ENCODE measurements at regions not wholly inside any gene's neighbourhood (a gene's known extent, or its start where the extent isn't known, plus 50 kb on each side); places are given as distances from the start of the nearest gene placed in this dataset.

DNA sequence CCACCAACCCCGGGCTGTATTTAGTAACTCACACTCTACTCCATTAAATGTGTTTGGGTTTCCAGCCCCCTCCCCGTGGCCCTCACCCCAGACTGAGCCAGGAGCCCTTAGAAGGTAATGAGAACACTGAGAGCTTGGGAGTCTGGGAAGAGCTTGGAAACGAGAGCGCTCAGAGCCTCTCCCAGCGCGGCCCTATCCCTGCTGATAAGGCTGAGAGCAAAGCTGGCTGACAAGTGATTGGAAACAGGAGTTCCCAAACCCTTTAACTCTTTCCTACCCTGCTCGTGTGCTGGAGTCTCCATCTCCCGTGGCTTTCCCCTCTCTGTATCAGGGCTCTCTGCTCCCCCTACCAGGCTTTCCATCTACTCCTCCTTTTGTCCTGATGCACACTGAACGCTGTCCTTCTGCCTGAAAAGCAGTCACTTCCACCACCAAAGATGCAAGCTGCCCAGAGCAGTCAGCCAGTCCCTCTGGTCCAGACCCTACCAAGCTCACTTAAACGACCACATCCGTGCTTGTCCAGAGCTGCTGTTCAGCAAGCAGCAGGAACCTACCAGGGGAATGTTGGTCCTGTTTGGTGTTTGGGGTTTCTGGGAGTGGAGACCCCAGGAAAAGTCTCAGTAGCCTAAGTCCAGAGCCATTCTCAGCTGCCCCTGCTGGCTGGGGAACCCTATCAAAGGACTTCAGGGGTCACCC is 100.0 kb upstream of the PKDCC start:
- Histone ChIP-seq H3K27ac (ENCODE audit: low read depth, low read length) (no peak overlapping the region), H3K36me3 (ENCODE audit: insufficient read depth, low read length) (no peaks in the 10 kb centered on the region), H3K79me2 (ENCODE audit: insufficient read depth, low read length) (no peaks in the 10 kb centered on the region), H3K9ac (ENCODE audit: low read length) (no peak overlapping the region), H3K4me2 (ENCODE audit: low read length) (no peak overlapping the region), H4K20me1 (ENCODE audit: insufficient read depth, low read length) (no peaks in the 10 kb centered on the region), H3K4me3 (ENCODE audit: insufficient read depth, low read depth, low read length) (no peak overlapping the region), H3K9me3 (ENCODE audit: insufficient read depth, low read depth, low read length) (peaks cover 4% of the 10 kb centered on the region), H2AFZ (ENCODE audit: low read depth, low read length) (no peak overlapping the region), H3K4me1 (ENCODE audit: insufficient read depth, low read length) (no peaks in the 10 kb centered on the region), H3K27me3 (ENCODE audit: insufficient read depth, low read length) (peaks cover 3% of the 10 kb centered on the region)
- peaks cover 36% of the 10 kb centered on the region for H3K27me3 Mint-ChIP-seq (ENCODE audit: low read depth, unreplicated experiment)
- no peak overlapping the region for H3K4me3 Mint-ChIP-seq (ENCODE audit: unreplicated experiment)
- peaks cover 2% of the 10 kb centered on the region for H3K4me1 Mint-ChIP-seq (ENCODE audit: low read depth, unreplicated experiment)
- TF ChIP-seq, protein P1, sequence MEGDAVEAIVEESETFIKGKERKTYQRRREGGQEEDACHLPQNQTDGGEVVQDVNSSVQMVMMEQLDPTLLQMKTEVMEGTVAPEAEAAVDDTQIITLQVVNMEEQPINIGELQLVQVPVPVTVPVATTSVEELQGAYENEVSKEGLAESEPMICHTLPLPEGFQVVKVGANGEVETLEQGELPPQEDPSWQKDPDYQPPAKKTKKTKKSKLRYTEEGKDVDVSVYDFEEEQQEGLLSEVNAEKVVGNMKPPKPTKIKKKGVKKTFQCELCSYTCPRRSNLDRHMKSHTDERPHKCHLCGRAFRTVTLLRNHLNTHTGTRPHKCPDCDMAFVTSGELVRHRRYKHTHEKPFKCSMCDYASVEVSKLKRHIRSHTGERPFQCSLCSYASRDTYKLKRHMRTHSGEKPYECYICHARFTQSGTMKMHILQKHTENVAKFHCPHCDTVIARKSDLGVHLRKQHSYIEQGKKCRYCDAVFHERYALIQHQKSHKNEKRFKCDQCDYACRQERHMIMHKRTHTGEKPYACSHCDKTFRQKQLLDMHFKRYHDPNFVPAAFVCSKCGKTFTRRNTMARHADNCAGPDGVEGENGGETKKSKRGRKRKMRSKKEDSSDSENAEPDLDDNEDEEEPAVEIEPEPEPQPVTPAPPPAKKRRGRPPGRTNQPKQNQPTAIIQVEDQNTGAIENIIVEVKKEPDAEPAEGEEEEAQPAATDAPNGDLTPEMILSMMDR (IDR thresholded peaks at IDR 0.05; ENCODE audit: insufficient read depth, low read depth, low read length): no peak
- no peak for TF ChIP-seq EZH2 (IDR thresholded peaks at IDR 0.05; ENCODE audit: insufficient read depth, low read length)
- DNase-seq (ENCODE audit: low read depth): no peak
- peaks cover 5% of the 10 kb centered on the region for H3K9me3 Mint-ChIP-seq (ENCODE audit: unreplicated experiment)
- FAIRE-seq: no peak
- no peaks in the 10 kb centered on the region for H3K36me3 Mint-ChIP-seq (ENCODE audit: low read depth, unreplicated experiment)
- H3K27ac Mint-ChIP-seq (ENCODE audit: unreplicated experiment): peak overlapping the region; percentile 48

DNA sequence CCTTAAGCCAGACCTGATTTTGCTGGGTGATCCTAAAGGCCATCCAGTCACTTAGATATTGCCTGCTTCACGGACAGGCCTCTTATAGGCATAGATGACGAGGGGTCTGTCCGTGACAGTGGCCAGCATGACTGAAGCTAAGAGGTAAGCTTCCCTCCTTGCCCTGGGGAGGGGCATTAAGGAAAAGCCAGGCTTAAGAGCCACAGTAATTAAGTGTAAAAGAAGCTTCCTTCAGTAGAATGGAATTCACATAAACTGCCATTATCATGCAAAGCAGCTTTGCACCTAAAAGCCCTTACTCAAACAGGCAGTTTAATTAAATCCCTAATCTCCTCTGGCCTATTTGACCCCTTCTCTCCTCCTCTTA is 99.4 kb upstream of the PKDCC start:
- Histone ChIP-seq H3K79me2 (ENCODE audit: insufficient read depth, low read length) (no peaks in the 10 kb centered on the region), H3K4me1 (ENCODE audit: insufficient read depth, low read length) (peaks cover 2% of the 10 kb centered on the region), H2AFZ (ENCODE audit: low read depth, low read length) (no peak overlapping the region), H3K4me2 (ENCODE audit: low read length) (no peak overlapping the region), H3K9me3 (ENCODE audit: insufficient read depth, low read depth, low read length) (peaks cover 4% of the 10 kb centered on the region), H3K27me3 (ENCODE audit: insufficient read depth, low read length) (peaks cover 3% of the 10 kb centered on the region), H3K9ac (ENCODE audit: low read length) (no peak overlapping the region), H4K20me1 (ENCODE audit: insufficient read depth, low read length) (no peaks in the 10 kb centered on the region), H3K4me3 (ENCODE audit: insufficient read depth, low read depth, low read length) (no peak overlapping the region), H3K27ac (ENCODE audit: low read depth, low read length) (no peak overlapping the region), H3K36me3 (ENCODE audit: insufficient read depth, low read length) (no peaks in the 10 kb centered on the region)
- H3K9me3 Mint-ChIP-seq (ENCODE audit: unreplicated experiment): peaks cover 5% of the 10 kb centered on the region
- no peak overlapping the region for H3K27ac Mint-ChIP-seq (ENCODE audit: unreplicated experiment)
- H3K4me3 Mint-ChIP-seq (ENCODE audit: unreplicated experiment): no peak overlapping the region
- peaks cover 36% of the 10 kb centered on the region for H3K27me3 Mint-ChIP-seq (ENCODE audit: low read depth, unreplicated experiment)
- peaks cover 2% of the 10 kb centered on the region for H3K4me1 Mint-ChIP-seq (ENCODE audit: low read depth, unreplicated experiment)
- H3K36me3 Mint-ChIP-seq (ENCODE audit: low read depth, unreplicated experiment): no peaks in the 10 kb centered on the region
- TF ChIP-seq, protein P1 (IDR thresholded peaks at IDR 0.05; ENCODE audit: insufficient read depth, low read depth, low read length): no peak
- FAIRE-seq (no peak), DNase-seq (ENCODE audit: low read depth) (no peak)

DNA sequence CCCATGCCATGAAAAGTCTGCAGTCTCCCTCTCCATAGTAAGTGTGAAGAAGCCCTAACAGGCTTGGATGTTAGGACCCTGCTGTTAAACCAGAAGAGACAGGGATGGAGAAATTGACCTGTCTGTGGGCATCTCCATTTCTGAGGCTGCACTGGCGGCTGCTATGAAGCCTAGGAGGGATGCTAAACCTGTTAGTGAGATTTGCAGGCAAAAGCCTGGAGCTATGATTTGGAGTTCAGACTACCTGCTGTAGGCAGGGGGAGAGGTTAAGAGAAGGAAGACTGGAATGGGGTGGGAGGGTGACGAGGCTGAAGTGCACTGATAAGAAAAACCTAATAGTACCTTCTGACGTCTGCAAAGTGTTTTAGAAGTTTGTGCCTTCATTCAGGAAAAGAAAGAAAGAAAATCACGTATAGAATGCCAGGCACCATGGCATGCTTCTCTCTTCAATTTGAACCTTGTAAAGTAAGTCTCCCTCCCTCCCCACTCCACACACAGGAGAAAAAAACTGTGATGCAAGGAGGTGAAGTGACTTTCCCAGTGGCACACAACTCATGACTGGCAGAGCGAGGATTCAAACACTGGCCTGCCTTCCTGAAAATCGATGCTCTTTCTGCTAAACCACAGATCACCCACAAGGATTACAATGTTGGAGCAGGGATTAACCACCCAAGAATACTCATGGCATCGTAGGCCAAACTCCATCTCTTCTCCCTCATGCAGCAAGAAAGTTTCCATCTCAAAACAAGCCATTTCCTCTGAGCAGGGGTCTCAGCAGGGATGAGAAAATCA is 98.5 kb upstream of the PKDCC start:
- DNase-seq (ENCODE audit: low read depth) (no peak), FAIRE-seq (no peak)
- Histone ChIP-seq H3K79me2 (ENCODE audit: insufficient read depth, low read length) (no peaks in the 10 kb centered on the region), H3K36me3 (ENCODE audit: insufficient read depth, low read length) (no peaks in the 10 kb centered on the region), H3K27me3 (ENCODE audit: insufficient read depth, low read length) (peaks cover 3% of the 10 kb centered on the region), H2AFZ (ENCODE audit: low read depth, low read length) (no peak overlapping the region), H4K20me1 (ENCODE audit: insufficient read depth, low read length) (no peaks in the 10 kb centered on the region), H3K4me1 (ENCODE audit: insufficient read depth, low read length) (peaks cover 9% of the 10 kb centered on the region), H3K4me2 (ENCODE audit: low read length) (no peak overlapping the region), H3K4me3 (ENCODE audit: insufficient read depth, low read depth, low read length) (no peak overlapping the region), H3K9me3 (ENCODE audit: insufficient read depth, low read depth, low read length) (peaks cover 4% of the 10 kb centered on the region), H3K9ac (ENCODE audit: low read length) (no peak overlapping the region), H3K27ac (ENCODE audit: low read depth, low read length) (no peak overlapping the region)
- H3K4me1 Mint-ChIP-seq (ENCODE audit: low read depth, unreplicated experiment): peaks cover 7% of the 10 kb centered on the region
- no peak overlapping the region for H3K27ac Mint-ChIP-seq (ENCODE audit: unreplicated experiment)
- TF ChIP-seq, protein P1 (IDR thresholded peaks at IDR 0.05; ENCODE audit: insufficient read depth, low read depth, low read length): no peak
- no peak for TF ChIP-seq EZH2 (IDR thresholded peaks at IDR 0.05; ENCODE audit: insufficient read depth, low read length)
- no peak overlapping the region for H3K4me3 Mint-ChIP-seq (ENCODE audit: unreplicated experiment)
- no peaks in the 10 kb centered on the region for H3K36me3 Mint-ChIP-seq (ENCODE audit: low read depth, unreplicated experiment)
- peaks cover 5% of the 10 kb centered on the region for H3K9me3 Mint-ChIP-seq (ENCODE audit: unreplicated experiment)
- H3K27me3 Mint-ChIP-seq (ENCODE audit: low read depth, unreplicated experiment): peaks cover 37% of the 10 kb centered on the region

All from astrocyte (in vitro differentiated cells and primary cell).